MM.1S (cell line): ENCODE measurements at regions not wholly inside any gene's neighbourhood (a gene's known extent, or its start where the extent isn't known, plus 50 kb on each side); places are given as distances from the start of the nearest gene placed in this dataset.

Experiments used
- DNase-seq: peaks from one replicate; pipeline ENCODE4 v3.0.0-alpha.2; 2015
- H2AFZ ChIP-seq: fragments of 300-600 bp; sonication (generic); 2 replicates; pipeline ENCODE4 v1.6.0; 2016; ENCODE audit warnings: antibody characterized with exemption, low read length
- H3F3A ChIP-seq: fragments of 300-600 bp; sonication (generic); 2 replicates; pipeline ENCODE4 v1.6.1; 2016; ENCODE audit warnings: mild to moderate bottlenecking, antibody characterized with exemption, low read length, moderate library complexity, mixed read lengths; ENCODE audit not compliant: insufficient read depth
- H3K27ac ChIP-seq: fragments of 300-600 bp; sonication (generic); 2 replicates; pipeline ENCODE4 v1.5.1; 2016; ENCODE audit warnings: mild to moderate bottlenecking, low read length
- H3K27me3 ChIP-seq: fragments of 300-600 bp; sonication (generic); replicated peaks from 2 replicates; pipeline ENCODE4 v1.6.0; 2016; ENCODE audit warnings: low read length; ENCODE audit not compliant: insufficient read depth
- H3K36me3 ChIP-seq: fragments of 300-600 bp; sonication (generic); replicated peaks from 2 replicates; pipeline ENCODE4 v1.6.1; 2016; ENCODE audit warnings: mild to moderate bottlenecking, low read length, mixed read lengths; ENCODE audit not compliant: insufficient read depth
- H3K4me1 ChIP-seq: fragments of 300-600 bp; sonication (generic); 2 replicates; pipeline ENCODE4 v1.6.1; 2016; ENCODE audit warnings: low read length, mixed read lengths
- H3K4me2 ChIP-seq: fragments of 300-600 bp; sonication (generic); 2 replicates; pipeline ENCODE4 v1.6.0; 2016; ENCODE audit warnings: low read depth, low read length
- H3K4me3 ChIP-seq: fragments of 300-600 bp; sonication (generic); 2 replicates; pipeline ENCODE4 v1.5.1; 2016; ENCODE audit warnings: low read length, mixed read lengths
- H3K79me2 ChIP-seq: fragments of 300-600 bp; sonication (generic); 2 replicates; pipeline ENCODE4 v1.6.1; 2016; ENCODE audit warnings: mixed run types, low read length, mixed read lengths
- H3K9ac ChIP-seq: fragments of 300-600 bp; sonication (generic); 2 replicates; pipeline ENCODE4 v1.6.1; 2016; ENCODE audit warnings: low read length, mixed read lengths
- H3K9me2 ChIP-seq: fragments of 300-600 bp; sonication (generic); replicated peaks from 2 replicates; pipeline ENCODE4 v1.6.1; 2016; ENCODE audit warnings: mild to moderate bottlenecking, low read length, mixed read lengths; ENCODE audit not compliant: insufficient read depth
- H3K9me3 ChIP-seq: fragments of 300-600 bp; sonication (generic); replicated peaks from 2 replicates; pipeline ENCODE4 v1.6.1; 2016; ENCODE audit warnings: mild to moderate bottlenecking, low read length, mixed read lengths; ENCODE audit not compliant: insufficient read depth
- H4K20me1 ChIP-seq: fragments of 300-600 bp; sonication (generic); 2 replicates; pipeline ENCODE4 v1.6.1; 2016; ENCODE audit warnings: mild to moderate bottlenecking, low read length, moderate library complexity, mixed read lengths; ENCODE audit not compliant: insufficient read depth
- CTCF ChIP-seq: fragments of 300-600 bp; sonication (generic); IDR thresholded peaks from 2 replicates; pipeline ENCODE4 v1.5.1; 2016; ENCODE audit warnings: antibody characterized with exemption, low read length, mixed read lengths
- EZH2 ChIP-seq: fragments of 300-600 bp; sonication (generic); optimal IDR thresholded peaks from 2 replicates; pipeline ENCODE3; 2017; ENCODE audit warnings: low read depth, mild to moderate bottlenecking, antibody characterized with exemption, low read length, mixed read lengths
- EZH2phosphoT487 ChIP-seq: fragments of 300-600 bp; sonication (generic); IDR thresholded peaks from 2 replicates; pipeline ENCODE4 v1.6.1; 2018; ENCODE audit warnings: antibody characterized with exemption, low read length

- Histone ChIP-seq H3K36me3 (no peaks in the 10 kb centered on the region), H3K4me2 (no peak overlapping the region), H3K27ac (no peak overlapping the region), H3K9ac (no peak overlapping the region), H2AFZ (no peak overlapping the region), H3K4me1 (no peaks in the 10 kb centered on the region), H4K20me1 (no peaks in the 10 kb centered on the region), H3K9me3 (no peaks in the 10 kb centered on the region), H3F3A (no peaks in the 10 kb centered on the region), H3K4me3 (no peak overlapping the region), H3K9me2 (no peaks in the 10 kb centered on the region), H3K79me2 (no peaks in the 10 kb centered on the region), H3K27me3 (no peaks in the 10 kb centered on the region)
- DNase-seq, result no peak
- TF ChIP-seq CTCF (no peak), EZH2phosphoT487 (no peak), EZH2 (no peak)
Measured at GRCh38 chr5:14054965-14055963, 87.9 kb upstream of the TRIO start.

GRCh38 chr5:14054111-14054854, 88.9 kb upstream of the TRIO start:
- H3K27me3 ChIP-seq, result no peaks in the 10 kb centered on the region
- H3K36me3 ChIP-seq, result no peaks in the 10 kb centered on the region
- no peaks in the 10 kb centered on the region for H3K9me2 ChIP-seq
- no peak overlapping the region for H3K27ac ChIP-seq
- H2AFZ ChIP-seq, result no peak overlapping the region
- no peaks in the 10 kb centered on the region for H3K4me1 ChIP-seq
- no peak overlapping the region for H3K4me3 ChIP-seq
- TF ChIP-seq EZH2, result no peak
- no peak for TF ChIP-seq EZH2phosphoT487
- no peak for TF ChIP-seq CTCF
- no peaks in the 10 kb centered on the region for H3F3A ChIP-seq
- H3K4me2 ChIP-seq, result no peak overlapping the region
- H4K20me1 ChIP-seq, result no peaks in the 10 kb centered on the region
- no peaks in the 10 kb centered on the region for H3K79me2 ChIP-seq
- H3K9me3 ChIP-seq, result no peaks in the 10 kb centered on the region
- DNase-seq, result no peak
- H3K9ac ChIP-seq, result no peak overlapping the region

GRCh38 chr5:14050821-14051220, 92.3 kb upstream of the TRIO start:
- H3K4me2 ChIP-seq, result no peak overlapping the region
- DNase-seq, result no peak
- H3K9me3 ChIP-seq, result no peaks in the 10 kb centered on the region
- no peaks in the 10 kb centered on the region for H3K9me2 ChIP-seq
- TF ChIP-seq EZH2, result no peak
- TF ChIP-seq CTCF, result no peak
- no peak for TF ChIP-seq EZH2phosphoT487
- H3K9ac ChIP-seq, result no peak overlapping the region
- no peak overlapping the region for H2AFZ ChIP-seq
- no peaks in the 10 kb centered on the region for H3K4me1 ChIP-seq
- H3K27ac ChIP-seq, result no peak overlapping the region
- H3F3A ChIP-seq, result no peaks in the 10 kb centered on the region
- no peaks in the 10 kb centered on the region for H4K20me1 ChIP-seq
- no peaks in the 10 kb centered on the region for H3K36me3 ChIP-seq
- no peaks in the 10 kb centered on the region for H3K79me2 ChIP-seq
- no peaks in the 10 kb centered on the region for H3K27me3 ChIP-seq
- no peak overlapping the region for H3K4me3 ChIP-seq
